Neuronal stem cell (in vitro differentiated cells): ENCODE measurements at regions not wholly inside any gene's neighbourhood (a gene's known extent, or its start where the extent isn't known, plus 50 kb on each side); places are given as distances from the start of the nearest gene placed in this dataset.

Experiments
- DNase-seq: peaks from one replicate; pipeline ENCODE4 v3.0.0-alpha.2; 2013; ENCODE audit warnings: low spot score
- H2AFZ ChIP-seq: one replicate; pipeline ENCODE4 v1.6.1; 2013; ENCODE audit warnings: mild to moderate bottlenecking, low read length, inconsistent platforms
- H2AK5ac ChIP-seq: 2 replicates; pipeline ENCODE4 v1.6.1; 2013; ENCODE audit warnings: low read depth, mild to moderate bottlenecking, inconsistent platforms, low read length, moderate library complexity, mixed read lengths
- H2BK120ac ChIP-seq: 2 replicates; pipeline ENCODE4 v1.6.1; 2013; ENCODE audit warnings: low read depth, mild to moderate bottlenecking, inconsistent platforms, low read length, moderate library complexity, mixed read lengths
- H2BK12ac ChIP-seq: one replicate; pipeline ENCODE4 v1.6.1; 2013; ENCODE audit warnings: low read length, inconsistent platforms
- H2BK15ac ChIP-seq: 2 replicates; pipeline ENCODE4 v1.6.1; 2013; ENCODE audit warnings: mild to moderate bottlenecking, low read length, inconsistent platforms, mixed read lengths
- H2BK5ac ChIP-seq: one replicate; pipeline ENCODE4 v1.6.1; 2013; ENCODE audit warnings: inconsistent platforms, mild to moderate bottlenecking, low read length, moderate library complexity
- H3K14ac ChIP-seq: one replicate; pipeline ENCODE4 v1.6.1; 2013; ENCODE audit warnings: low read length, inconsistent platforms
- H3K18ac ChIP-seq: 2 replicates; pipeline ENCODE4 v1.6.1; 2013; ENCODE audit warnings: low read length, inconsistent platforms
- H3K23ac ChIP-seq: 2 replicates; pipeline ENCODE4 v1.6.1; 2013; ENCODE audit warnings: low read depth, mild to moderate bottlenecking, mixed read lengths, low read length, inconsistent platforms; ENCODE audit not compliant: poor library complexity
- H3K27ac ChIP-seq: replicated peaks from 3 replicates; pipeline ENCODE4 v1.5.1; 2013; ENCODE audit warnings: low read length, inconsistent platforms
- H3K27me3 ChIP-seq, 3 experiments: 2 replicates each; pipeline ENCODE4 v1.6.1; 2013; ENCODE audit warnings: low read length in 3 of 3, mild to moderate bottlenecking in 2 of 3, inconsistent platforms in 1 of 3, low read depth in 1 of 3, mixed read lengths in 1 of 3, moderate library complexity in 1 of 3; ENCODE audit not compliant: control insufficient read depth in 3 of 3, insufficient read depth in 3 of 3
- H3K36me3 ChIP-seq, 2 donors: replicated peaks in 1 of 2; 2 replicates each; pipeline ENCODE4 v1.6.1; 2013; ENCODE audit warnings: low read length in 2 of 2; ENCODE audit not compliant: control insufficient read depth in 2 of 2, insufficient read depth in 2 of 2
- H3K4ac ChIP-seq: 2 replicates; pipeline ENCODE4 v1.6.1; 2013; ENCODE audit warnings: inconsistent platforms, mild to moderate bottlenecking, low read length, moderate library complexity
- H3K4me1 ChIP-seq, 2 donors: 1 replicate in 1 of 2; 2 replicates in 1 of 2; pipeline ENCODE4 v1.6.1; 2013; ENCODE audit warnings: low read length in 2 of 2, low read depth in 1 of 2; ENCODE audit not compliant: control insufficient read depth in 2 of 2, insufficient read depth in 1 of 2
- H3K4me2 ChIP-seq: one replicate; pipeline ENCODE4 v1.6.1; 2013; ENCODE audit warnings: mild to moderate bottlenecking, low read length, inconsistent platforms; ENCODE audit not compliant: insufficient read depth, poor library complexity, severe bottlenecking
- H3K4me3 ChIP-seq, 2 donors: 2 replicates each; pipeline ENCODE4 v1.5.1; 2013; ENCODE audit warnings: low read length in 2 of 2, mild to moderate bottlenecking in 2 of 2, inconsistent platforms in 1 of 2, moderate library complexity in 1 of 2
- H3K79me1 ChIP-seq: one replicate; pipeline ENCODE4 v1.6.1; 2013; ENCODE audit warnings: low read depth, mild to moderate bottlenecking, inconsistent platforms, low read length, moderate library complexity
- H3K9ac ChIP-seq: one replicate; pipeline ENCODE4 v1.6.1; 2013; ENCODE audit warnings: mild to moderate bottlenecking, low read depth, low read length, inconsistent platforms; ENCODE audit not compliant: poor library complexity
- H3K9me3 ChIP-seq, 2 donors: replicated peaks in 1 of 2; 2 replicates each; pipeline versions ENCODE3 to v1.6.1; 2013; ENCODE audit warnings: low read length in 2 of 2, mild to moderate bottlenecking in 2 of 2, inconsistent platforms in 1 of 2, low read depth in 1 of 2, mixed read lengths in 1 of 2, moderate library complexity in 1 of 2; ENCODE audit not compliant: control insufficient read depth in 2 of 2, insufficient read depth in 1 of 2
- H4K8ac ChIP-seq: one replicate; pipeline ENCODE4 v1.6.1; 2013; ENCODE audit warnings: low read depth, mild to moderate bottlenecking, inconsistent platforms, low read length, moderate library complexity
- H4K91ac ChIP-seq: one replicate; pipeline ENCODE4 v1.6.1; 2013; ENCODE audit warnings: low read length, low read depth, mild to moderate bottlenecking, inconsistent platforms; ENCODE audit not compliant: poor library complexity
- WGBS, 2 donors: extraction: QIAGEN DNeasy Blood & Tissue Kit; methylation state at CpG; one replicate each; pipeline ENCODE4 v1.1.7; 2013; ENCODE audit warnings: missing lambda C conversion rate in 2 of 2, mixed read lengths in 1 of 2; ENCODE audit not compliant: insufficient read length in 2 of 2, insufficient replicate concordance in 1 of 2; ENCODE audit errors: extremely low coverage in 2 of 2; 5-methylcytosine and 5-hydroxymethylcytosine counted together

DNA sequence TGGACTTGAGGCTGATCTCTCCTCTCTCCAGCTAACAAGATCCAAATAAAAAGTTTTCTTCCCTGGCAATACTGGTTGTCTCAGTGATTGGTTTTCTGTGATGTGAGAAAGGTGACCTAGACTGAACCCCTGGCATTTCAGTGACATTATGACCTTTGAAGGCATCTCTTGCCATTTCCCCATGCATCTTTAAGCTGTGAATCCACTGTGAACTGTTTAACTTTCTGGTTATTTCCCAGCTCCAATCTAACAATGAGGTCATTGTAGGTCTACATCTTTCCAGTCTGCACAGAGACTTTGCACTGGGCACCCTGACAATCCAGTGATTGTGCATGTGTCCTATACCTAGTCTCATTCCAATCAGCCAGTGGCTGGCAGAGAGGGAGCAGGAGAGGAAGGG is 155.9 kb upstream of the NUDT4 start:
- no peaks in the 10 kb centered on the region for H3K79me1 ChIP-seq
- H3K27ac ChIP-seq: no peak overlapping the region
- no peaks in the 10 kb centered on the region for H3K27me3 ChIP-seq
- no peaks in the 10 kb centered on the region for H3K9me3 ChIP-seq
- H2BK12ac ChIP-seq: no peak overlapping the region
- no peak overlapping the region for H3K14ac ChIP-seq
- H3K36me3 ChIP-seq: no peaks in the 10 kb centered on the region
- H4K91ac ChIP-seq: no peak overlapping the region
- H3K4me3 ChIP-seq: no peak overlapping the region
- no peak overlapping the region for H3K4me2 ChIP-seq
- no peak overlapping the region for H3K4ac ChIP-seq
- no peak overlapping the region for H2AK5ac ChIP-seq
- no peaks in the 10 kb centered on the region for H3K4me1 ChIP-seq
- DNase-seq: no peak
- no peak overlapping the region for H4K8ac ChIP-seq
- H2BK120ac ChIP-seq: no peak overlapping the region
- no peak overlapping the region for H2BK15ac ChIP-seq
- no peak overlapping the region for H3K9ac ChIP-seq
- no peak overlapping the region for H3K18ac ChIP-seq
- H2AFZ ChIP-seq: no peak overlapping the region
- no peak overlapping the region for H3K23ac ChIP-seq
- H2BK5ac ChIP-seq: no peak overlapping the region

DNA sequence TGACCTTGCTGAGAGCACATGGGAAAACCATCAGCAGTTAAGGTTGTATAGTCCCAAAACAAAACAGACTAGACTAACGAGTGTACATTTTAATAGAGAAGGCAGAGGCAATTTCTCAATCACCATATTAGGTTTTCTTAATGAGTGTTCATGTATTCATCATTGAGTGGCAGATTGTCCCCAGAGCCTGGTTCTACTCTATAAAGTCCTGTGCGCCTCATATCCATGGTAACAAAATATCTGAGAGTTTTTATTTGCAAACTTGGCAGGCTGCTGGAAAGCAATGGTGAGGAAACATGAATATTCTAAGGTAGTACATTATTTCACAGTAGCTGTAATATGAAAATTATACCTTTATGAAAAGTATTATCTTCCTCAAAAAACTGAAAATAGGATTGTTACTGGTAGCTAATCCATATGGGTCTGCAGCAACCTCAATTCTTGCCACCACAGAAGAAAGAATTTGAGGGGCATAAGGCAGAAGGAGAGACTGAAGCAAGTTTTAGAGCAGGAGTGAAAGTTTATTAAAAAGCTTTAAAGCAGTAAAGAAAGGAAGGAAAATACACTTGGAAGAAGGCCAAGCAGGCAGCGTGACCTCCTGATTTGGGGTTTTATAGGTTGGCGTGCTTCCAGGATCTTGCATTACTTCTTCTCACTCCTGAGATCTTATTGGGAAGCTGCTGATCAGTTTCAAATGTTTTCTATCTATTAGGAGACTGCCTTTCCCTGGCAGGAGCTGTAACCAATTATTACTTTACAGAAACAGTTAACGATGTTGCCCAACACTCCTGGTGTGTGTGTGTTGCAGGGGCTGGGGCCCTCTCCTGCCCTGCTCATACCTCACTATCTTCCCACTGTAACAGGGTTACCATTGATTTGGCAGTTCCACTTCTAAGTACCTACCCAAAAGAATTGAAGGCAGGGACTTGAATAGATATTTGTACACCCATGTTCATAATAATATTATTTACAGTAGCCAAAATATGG is 154.0 kb upstream of the NUDT4 start:
- H2BK5ac ChIP-seq: no peak overlapping the region
- no CpG with 5 or more reads among the region's 5 CpGs for WGBS, 2 donors
- DNase-seq: no peak

GRCh38 chr12:93225094-93225493 is 152.6 kb upstream of the NUDT4 start:
- H3K27ac ChIP-seq: no peak overlapping the region
- H3K4me3 ChIP-seq: no peak overlapping the region
- no peak overlapping the region for H3K4me2 ChIP-seq
- H3K14ac ChIP-seq: no peak overlapping the region
- no CpG with 5 or more reads among the region's 2 CpGs for WGBS, 2 donors
- H3K79me1 ChIP-seq: no peaks in the 10 kb centered on the region
- H3K23ac ChIP-seq: no peak overlapping the region
- H3K18ac ChIP-seq: no peak overlapping the region
- no peak overlapping the region for H2BK12ac ChIP-seq
- H2BK120ac ChIP-seq: no peak overlapping the region
- H3K36me3 ChIP-seq: no peaks in the 10 kb centered on the region
- H2AK5ac ChIP-seq: no peak overlapping the region
- H4K8ac ChIP-seq: no peak overlapping the region
- no peak overlapping the region for H2BK15ac ChIP-seq
- no peaks in the 10 kb centered on the region for H3K27me3 ChIP-seq
- H2BK5ac ChIP-seq: no peak overlapping the region
- H3K9me3 ChIP-seq: no peaks in the 10 kb centered on the region
- no peak for DNase-seq
- H4K91ac ChIP-seq: no peak overlapping the region
- H2AFZ ChIP-seq: no peak overlapping the region
- no peak overlapping the region for H3K9ac ChIP-seq
- H3K4ac ChIP-seq: no peak overlapping the region
- no peaks in the 10 kb centered on the region for H3K4me1 ChIP-seq

More for the DNA sequence above, 154.0 kb upstream of the NUDT4 start:
- Histone ChIP-seq H3K4me2 (no peak overlapping the region), H3K14ac (no peak overlapping the region), H3K4me1 (no peaks in the 10 kb centered on the region), H4K91ac (no peak overlapping the region), H3K4ac (no peak overlapping the region), H2BK120ac (no peak overlapping the region), H2BK15ac (no peak overlapping the region), H4K8ac (no peak overlapping the region), H3K9ac (no peak overlapping the region), H3K9me3 (no peaks in the 10 kb centered on the region), H3K23ac (no peak overlapping the region), H3K36me3 (no peaks in the 10 kb centered on the region), H2AK5ac (no peak overlapping the region), H3K27me3 (no peaks in the 10 kb centered on the region), H3K4me3 (no peak overlapping the region), H3K18ac (no peak overlapping the region), H3K27ac (no peak overlapping the region), H2BK12ac (no peak overlapping the region), H2AFZ (no peak overlapping the region), H3K79me1 (no peaks in the 10 kb centered on the region)

- Histone ChIP-seq H2AK5ac (no peak overlapping the region), H3K18ac (no peak overlapping the region), H3K36me3 (no peaks in the 10 kb centered on the region), H4K8ac (no peak overlapping the region), H3K9ac (no peak overlapping the region), H3K27ac (no peak overlapping the region), H3K79me1 (no peaks in the 10 kb centered on the region), H2AFZ (no peak overlapping the region), H3K4me3 (no peak overlapping the region), H3K4ac (no peak overlapping the region), H2BK120ac (no peak overlapping the region), H4K91ac (no peak overlapping the region), H2BK5ac (no peak overlapping the region), H3K9me3 (no peaks in the 10 kb centered on the region), H3K27me3 (no peaks in the 10 kb centered on the region), H2BK15ac (no peak overlapping the region), H3K4me1 (no peaks in the 10 kb centered on the region), H2BK12ac (no peak overlapping the region), H3K4me2 (no peak overlapping the region), H3K23ac (no peak overlapping the region), H3K14ac (no peak overlapping the region)
- no peak for DNase-seq
Observed at GRCh38 chr12:93226361-93226760, 151.4 kb upstream of the NUDT4 start.
